ENCODE measurements at regions not wholly inside any gene's neighbourhood (a gene's known extent, or its start where the extent isn't known, plus 50 kb on each side); places are given as distances from the start of the nearest gene placed in this dataset.
"Not testable (repeated sequence)": the region's sequence is repeated elsewhere in the genome, so short reads cannot be mapped to it uniquely, and the experiment has no call there.

- ATAC-seq (ENCODE audit: poor library complexity) (no peak), DNase-seq (no peak)
- intact Hi-C loops (cut with DNase I) = no loop called here
These were observed 86.9 kb downstream of the CRYGS start for GRCh38 chr3:186457236-186457635.

GRCh38 chr3:186456731-186457191, 87.4 kb downstream of the CRYGS start:
- DNase-seq = no peak

GRCh38 chr3:186454881-186455703, 89.1 kb downstream of the CRYGS start:
- no peak for DNase-seq
- intact Hi-C loops (cut with DNase I) = no loop called here
- no peak for ATAC-seq (ENCODE audit: poor library complexity)

More at GRCh38 chr3:186456731-186457191, 87.4 kb downstream of the CRYGS start:
- no peak for ATAC-seq (ENCODE audit: poor library complexity)
- intact Hi-C loops (cut with DNase I) = no loop called here

GRCh38 chr3:186453531-186453930, 90.6 kb downstream of the CRYGS start:
- intact Hi-C loops (cut with DNase I) = no loop called here
- no peak for DNase-seq
- ATAC-seq (ENCODE audit: poor library complexity) = no peak

GRCh38 chr3:186452517-186452916, 90.5 kb upstream of the DGKG start:
- ATAC-seq (ENCODE audit: poor library complexity) (no peak), DNase-seq (no peak)
- intact Hi-C loops (cut with DNase I) = no loop called here

GRCh38 chr3:186451371-186451770, 89.3 kb upstream of the DGKG start:
- no peak for DNase-seq
- ATAC-seq (ENCODE audit: poor library complexity) = no peak
- intact Hi-C loops (cut with DNase I) = no loop called here

GRCh38 chr3:186444974-186445373, 82.9 kb upstream of the DGKG start:
- intact Hi-C loops (cut with DNase I) = no loop called here
- DNase-seq (no peak), ATAC-seq (ENCODE audit: poor library complexity) (no peak)

- intact Hi-C loops (cut with DNase I) = no loop called here
- ATAC-seq (ENCODE audit: poor library complexity) (no peak), DNase-seq (no peak)
These were observed 82.3 kb upstream of the DGKG start for GRCh38 chr3:186444288-186444687.

- intact Hi-C loops (cut with DNase I); DNase-seq; ATAC-seq (ENCODE audit: poor library complexity): not testable (repeated sequence)
These were observed 80.9 kb upstream of the DGKG start for GRCh38 chr3:186442979-186443378.

GRCh38 chr3:186442162-186442561, 80.1 kb upstream of the DGKG start:
- peak; percentile 94 for ATAC-seq (ENCODE audit: poor library complexity)
- peak; percentile 52 for DNase-seq
- intact Hi-C loops (cut with DNase I) = no loop called here

- intact Hi-C loops (cut with DNase I) = no loop called here
- ATAC-seq (ENCODE audit: poor library complexity) = peak; percentile 73
- no peak for DNase-seq
These were observed 78.9 kb upstream of the DGKG start for GRCh38 chr3:186440891-186441290.

- no peak for ATAC-seq (ENCODE audit: poor library complexity)
- intact Hi-C loops (cut with DNase I) = no loop called here
- DNase-seq = no peak
These were observed 77.7 kb upstream of the DGKG start for GRCh38 chr3:186439725-186440124.

GRCh38 chr3:186435332-186435731, 73.3 kb upstream of the DGKG start:
- ATAC-seq (ENCODE audit: poor library complexity); intact Hi-C loops (cut with DNase I); DNase-seq: not testable (repeated sequence)

GRCh38 chr3:186432944-186433732, 71.1 kb upstream of the DGKG start:
- no peak for ATAC-seq (ENCODE audit: poor library complexity)
- DNase-seq = no peak
- intact Hi-C loops (cut with DNase I) = no loop called here

- intact Hi-C loops (cut with DNase I) = no loop called here
- no peak for DNase-seq
- no peak for ATAC-seq (ENCODE audit: poor library complexity)
These were observed 70.2 kb upstream of the DGKG start for GRCh38 chr3:186432189-186432588.

GRCh38 chr3:186427627-186428281, 65.7 kb upstream of the DGKG start:
- intact Hi-C loops (cut with DNase I) = no loop called here
- peak; percentile 90 for ATAC-seq (ENCODE audit: poor library complexity)
- DNase-seq = peak; percentile 50

GRCh38 chr3:186425788-186426730, 64.0 kb upstream of the DGKG start:
- peak; percentile 42 for ATAC-seq (ENCODE audit: poor library complexity)
- DNase-seq = no peak
- intact Hi-C loops (cut with DNase I) = no loop called here

- no peak for ATAC-seq (ENCODE audit: poor library complexity)
- intact Hi-C loops (cut with DNase I) = no loop called here
- DNase-seq = no peak
These were observed 59.9 kb upstream of the DGKG start for GRCh38 chr3:186421946-186422345.

Measured in Right ventricle myocardium superior (tissue), 1 donor.